Activated naive CD8-positive, alpha-beta T cell treated with anti-CD3 and anti-CD28 coated beads, Interleukin-2, amount 50 U/mL, for 24 hours (primary cell): ENCODE measurements at regions not wholly inside any gene's neighbourhood (a gene's known extent, or its start where the extent isn't known, plus 50 kb on each side); places are given as distances from the start of the nearest gene placed in this dataset.

Experiments used
- ATAC-seq: fragments of 150-1000 bp; cut with Tn5 transposase; one replicate; pipeline ENCODE4 v1.10.0; 2021
- DNase-seq: peaks from one replicate; pipeline ENCODE4 v3.0.0; 2021
- H3K27ac Mint-ChIP-seq: one replicate; pipeline ENCODE4 v1.8.0; 2021; ENCODE audit warnings: mild to moderate bottlenecking, mixed read lengths
- H3K27me3 Mint-ChIP-seq: one replicate; pipeline ENCODE4 v1.8.0; 2021; ENCODE audit warnings: mixed read lengths
- H3K36me3 Mint-ChIP-seq: one replicate; pipeline ENCODE4 v1.8.0; 2021; ENCODE audit warnings: low read depth, mixed read lengths
- H3K4me1 Mint-ChIP-seq: one replicate; pipeline ENCODE4 v1.8.0; 2021; ENCODE audit warnings: mixed read lengths
- H3K4me3 Mint-ChIP-seq: one replicate; pipeline ENCODE4 v1.8.0; 2021; ENCODE audit warnings: mild to moderate bottlenecking, moderate library complexity, mixed read lengths
- H3K9me3 Mint-ChIP-seq: one replicate; pipeline ENCODE4 v1.8.0; 2021; ENCODE audit warnings: mixed read lengths

DNA sequence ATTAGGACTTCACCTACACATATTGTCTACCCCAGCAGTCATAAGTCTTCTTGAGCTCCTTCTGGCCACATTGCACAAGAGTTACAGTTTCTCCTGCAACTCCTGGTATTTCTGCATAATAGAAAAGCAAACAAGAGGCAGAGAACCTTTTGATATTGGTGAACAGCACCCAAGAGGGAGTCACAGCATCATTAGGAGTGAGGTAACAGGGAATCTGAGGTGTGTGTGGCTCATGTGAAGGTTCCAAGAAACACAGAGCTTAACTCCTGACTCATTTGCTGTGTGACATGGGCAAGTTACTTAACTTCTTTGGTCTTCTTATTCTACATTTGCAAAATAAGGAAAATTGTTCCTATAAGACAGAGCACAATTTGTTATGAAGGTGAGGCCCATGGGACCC is 374.6 kb downstream of the INSC start:
- H3K36me3 Mint-ChIP-seq = no peaks in the 10 kb centered on the region
- no peaks in the 10 kb centered on the region for H3K4me1 Mint-ChIP-seq
- H3K4me3 Mint-ChIP-seq = no peak overlapping the region
- ATAC-seq (no peak), DNase-seq (no peak)
- H3K9me3 Mint-ChIP-seq = peaks cover 7% of the 10 kb centered on the region
- H3K27ac Mint-ChIP-seq = no peak overlapping the region
- H3K27me3 Mint-ChIP-seq = no peaks in the 10 kb centered on the region

DNA sequence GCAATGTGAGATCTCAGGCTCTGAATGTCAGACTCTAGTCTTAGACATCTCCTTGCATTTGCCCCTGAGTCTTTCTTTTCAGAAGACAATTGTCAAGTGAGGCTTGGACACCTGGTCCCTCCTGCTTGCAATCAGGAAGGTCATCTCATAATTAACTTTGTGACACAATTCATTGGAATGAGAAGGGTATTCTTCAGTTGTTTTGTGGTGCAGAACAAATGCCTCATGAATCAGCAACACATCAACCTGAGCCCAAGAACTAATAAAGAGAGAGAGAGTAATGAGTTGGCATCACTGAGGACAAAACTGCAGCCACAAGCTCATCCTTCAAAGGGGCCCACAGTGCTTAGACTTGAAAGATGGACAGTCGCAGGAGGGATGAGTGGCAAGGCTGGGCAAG is 375.8 kb downstream of the INSC start:
- DNase-seq = no peak
- Mint-ChIP-seq H3K27me3 (no peaks in the 10 kb centered on the region), H3K36me3 (no peaks in the 10 kb centered on the region), H3K4me1 (no peaks in the 10 kb centered on the region), H3K9me3 (peaks cover 7% of the 10 kb centered on the region), H3K27ac (no peak overlapping the region), H3K4me3 (no peak overlapping the region)
- no peak for ATAC-seq

DNA sequence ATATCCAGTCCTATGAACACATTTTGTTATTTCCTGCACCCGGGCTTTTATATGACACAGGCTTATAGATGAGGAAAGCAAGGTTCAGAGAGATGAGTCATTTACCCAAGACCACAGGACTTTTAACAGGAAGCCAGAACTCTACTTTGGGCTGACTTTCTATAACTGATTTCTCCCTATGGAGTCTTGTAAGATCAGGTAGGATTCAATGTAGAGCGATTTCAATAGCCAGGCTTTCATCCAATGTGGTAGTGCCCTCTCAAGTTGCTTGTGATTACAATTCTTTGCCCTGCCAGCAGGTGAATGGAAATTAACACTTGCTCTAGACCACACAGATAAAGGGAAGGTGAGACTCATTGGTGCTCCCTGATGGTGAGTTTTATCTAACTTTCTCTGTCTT is 378.3 kb downstream of the INSC start:
- ATAC-seq = no peak
- no peak overlapping the region for H3K4me3 Mint-ChIP-seq
- H3K9me3 Mint-ChIP-seq = peaks cover 7% of the 10 kb centered on the region
- DNase-seq = no peak
- H3K4me1 Mint-ChIP-seq = no peaks in the 10 kb centered on the region
- no peaks in the 10 kb centered on the region for H3K36me3 Mint-ChIP-seq
- H3K27ac Mint-ChIP-seq = no peak overlapping the region
- no peaks in the 10 kb centered on the region for H3K27me3 Mint-ChIP-seq

DNA sequence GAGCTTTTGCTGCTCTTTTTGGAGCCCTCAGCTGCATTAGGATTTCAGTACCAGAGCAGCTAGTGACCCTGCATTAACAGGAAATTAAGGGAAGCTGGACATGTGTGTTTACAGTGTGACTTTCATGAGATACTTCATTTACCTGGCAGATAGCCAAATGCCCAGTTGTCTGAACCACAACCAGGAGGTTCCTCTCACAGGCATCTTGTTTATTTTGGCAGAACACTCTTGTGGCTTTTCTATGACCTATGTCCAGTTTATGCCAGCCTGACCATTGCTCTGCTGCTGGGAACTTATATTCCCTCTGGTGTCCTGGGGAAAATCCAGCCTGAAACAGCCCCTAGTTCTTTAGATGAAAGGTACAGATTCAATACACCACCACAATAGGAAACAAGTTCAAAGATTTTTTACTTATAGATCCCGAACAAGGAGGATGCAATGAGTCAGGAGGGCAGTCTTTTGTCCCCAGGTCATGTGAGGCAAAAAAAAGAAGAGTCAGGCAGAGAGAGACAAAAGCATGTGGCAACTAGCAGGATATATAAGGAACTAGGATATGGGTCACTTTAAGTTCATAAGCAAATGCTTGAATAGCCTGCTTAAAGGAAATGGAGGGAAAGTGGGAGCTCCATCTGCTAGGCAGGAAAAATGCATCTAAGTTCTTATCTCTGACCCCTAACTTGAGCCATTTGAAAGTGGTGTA is 379.3 kb downstream of the INSC start:
- no peak for DNase-seq

DNA sequence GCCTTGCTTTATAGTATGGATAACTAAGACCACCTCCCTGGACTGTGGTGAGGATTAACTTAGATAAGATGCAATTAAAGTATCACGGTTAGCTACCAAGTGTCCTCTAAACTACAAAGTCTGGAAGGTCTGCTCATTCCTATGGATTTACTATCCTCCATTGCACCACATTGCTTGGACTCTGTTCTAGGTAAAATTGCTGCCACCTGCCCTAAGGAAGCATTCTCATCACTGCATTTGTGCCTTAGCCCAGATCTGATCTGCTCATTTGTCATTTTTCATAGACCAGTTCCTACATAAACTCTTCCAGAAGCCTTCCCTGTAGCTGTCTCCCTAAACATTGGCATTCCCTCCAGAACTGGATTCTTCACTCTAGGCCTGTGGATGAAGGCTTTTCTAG is 380.0 kb downstream of the INSC start:
- Mint-ChIP-seq H3K36me3 (no peaks in the 10 kb centered on the region), H3K4me3 (no peak overlapping the region), H3K27me3 (no peaks in the 10 kb centered on the region), H3K4me1 (no peaks in the 10 kb centered on the region), H3K27ac (no peak overlapping the region), H3K9me3 (peaks cover 7% of the 10 kb centered on the region)
- DNase-seq (no peak), ATAC-seq (no peak)

More for the DNA sequence above, 379.3 kb downstream of the INSC start:
- Mint-ChIP-seq H3K36me3 (no peaks in the 10 kb centered on the region), H3K27ac (no peak overlapping the region), H3K9me3 (peaks cover 7% of the 10 kb centered on the region), H3K27me3 (no peaks in the 10 kb centered on the region), H3K4me3 (no peak overlapping the region), H3K4me1 (no peaks in the 10 kb centered on the region)
- ATAC-seq = no peak

DNA sequence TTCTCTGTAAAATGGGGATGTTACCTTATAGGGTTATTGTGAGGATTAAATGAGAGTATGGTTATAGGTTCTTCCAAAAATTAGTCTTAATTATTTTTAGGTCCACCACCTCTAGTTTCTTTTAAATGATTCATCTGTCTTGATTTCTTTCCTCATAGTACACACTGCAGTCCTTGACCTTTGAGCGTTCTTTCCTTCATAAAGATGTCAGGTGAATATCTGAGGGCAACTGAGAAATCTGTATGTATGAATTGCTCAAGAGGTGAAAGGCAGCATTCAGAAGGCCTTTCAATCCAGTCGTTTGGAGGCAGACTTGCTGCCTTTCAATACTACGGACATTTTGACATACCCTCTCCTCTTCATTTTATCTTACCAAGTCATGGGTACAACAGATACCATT is 380.7 kb downstream of the INSC start:
- ATAC-seq = no peak
- Mint-ChIP-seq H3K4me1 (no peaks in the 10 kb centered on the region), H3K9me3 (peaks cover 6% of the 10 kb centered on the region), H3K27ac (no peak overlapping the region), H3K27me3 (no peaks in the 10 kb centered on the region), H3K36me3 (no peaks in the 10 kb centered on the region), H3K4me3 (no peak overlapping the region)
- no peak for DNase-seq

DNA sequence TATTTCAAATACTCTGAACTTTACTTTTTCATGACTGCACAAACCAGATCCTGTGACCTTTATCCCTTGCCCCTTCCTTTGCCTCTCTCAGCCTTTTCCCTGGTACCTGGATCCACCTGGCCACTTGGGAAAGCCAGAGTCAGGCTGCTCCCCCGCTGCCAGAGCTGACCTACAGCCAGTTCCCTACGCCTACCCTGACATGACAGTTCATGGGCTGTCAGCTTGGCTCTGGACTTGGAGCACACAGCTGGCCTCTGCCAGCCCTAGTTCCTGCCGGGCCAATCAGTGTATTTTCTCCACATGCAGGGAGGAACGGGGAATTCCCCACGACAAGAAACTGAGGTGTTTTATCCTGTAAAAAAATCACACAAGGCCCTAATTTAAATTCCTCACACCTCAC is 382.6 kb downstream of the INSC start:
- Mint-ChIP-seq H3K9me3 (peaks cover 3% of the 10 kb centered on the region), H3K27ac (no peak overlapping the region), H3K4me1 (no peaks in the 10 kb centered on the region), H3K27me3 (no peaks in the 10 kb centered on the region), H3K4me3 (no peak overlapping the region), H3K36me3 (no peaks in the 10 kb centered on the region)
- DNase-seq = no peak
- ATAC-seq = no peak

DNA sequence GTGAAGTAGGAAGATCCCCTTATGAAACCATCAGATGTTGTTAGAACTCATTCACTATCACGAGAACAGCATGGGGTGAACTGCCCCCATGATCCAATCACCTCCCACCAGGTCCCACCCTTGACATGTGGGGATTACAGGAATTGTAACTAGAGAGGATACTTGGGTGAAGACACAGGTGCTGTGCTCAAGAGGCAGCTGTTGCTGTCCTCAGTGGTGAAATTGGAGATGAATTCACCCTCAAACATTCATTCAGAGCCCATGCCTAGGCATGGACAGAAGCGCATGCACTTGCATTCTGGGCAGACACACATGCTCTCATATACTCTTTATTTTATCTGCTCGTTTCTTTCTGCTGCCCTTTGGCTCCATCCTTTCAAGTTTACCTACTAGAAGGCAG is 385.0 kb downstream of the INSC start:
- ATAC-seq (no peak), DNase-seq (no peak)
- H3K27ac Mint-ChIP-seq = no peak overlapping the region
- H3K4me3 Mint-ChIP-seq = no peak overlapping the region
- H3K9me3 Mint-ChIP-seq = peaks cover 9% of the 10 kb centered on the region
- H3K36me3 Mint-ChIP-seq = no peaks in the 10 kb centered on the region
- no peaks in the 10 kb centered on the region for H3K27me3 Mint-ChIP-seq
- no peaks in the 10 kb centered on the region for H3K4me1 Mint-ChIP-seq

DNA sequence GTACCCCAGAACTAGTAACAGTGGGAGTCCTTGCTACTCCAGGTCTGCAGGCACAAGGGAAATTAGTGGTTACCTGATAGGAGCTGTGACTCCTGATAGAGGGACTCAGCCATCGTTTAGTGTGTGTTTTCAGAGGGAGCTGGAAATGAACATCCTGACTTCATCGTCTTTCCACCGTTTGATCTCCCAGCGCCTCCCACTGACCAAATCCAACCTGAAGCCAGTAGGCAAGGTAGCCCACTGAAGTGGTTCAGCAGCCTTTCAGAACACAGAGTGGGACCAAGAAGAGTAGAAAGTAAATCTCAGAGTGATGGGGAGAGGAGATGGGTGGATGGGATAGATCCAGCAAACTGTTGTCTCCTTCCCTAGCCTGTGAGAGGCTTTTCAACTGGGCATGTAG is 385.9 kb downstream of the INSC start:
- Mint-ChIP-seq H3K36me3 (no peaks in the 10 kb centered on the region), H3K9me3 (peaks cover 9% of the 10 kb centered on the region), H3K4me3 (no peak overlapping the region), H3K27me3 (no peaks in the 10 kb centered on the region), H3K27ac (no peak overlapping the region), H3K4me1 (no peaks in the 10 kb centered on the region)
- ATAC-seq (no peak), DNase-seq (no peak)

DNA sequence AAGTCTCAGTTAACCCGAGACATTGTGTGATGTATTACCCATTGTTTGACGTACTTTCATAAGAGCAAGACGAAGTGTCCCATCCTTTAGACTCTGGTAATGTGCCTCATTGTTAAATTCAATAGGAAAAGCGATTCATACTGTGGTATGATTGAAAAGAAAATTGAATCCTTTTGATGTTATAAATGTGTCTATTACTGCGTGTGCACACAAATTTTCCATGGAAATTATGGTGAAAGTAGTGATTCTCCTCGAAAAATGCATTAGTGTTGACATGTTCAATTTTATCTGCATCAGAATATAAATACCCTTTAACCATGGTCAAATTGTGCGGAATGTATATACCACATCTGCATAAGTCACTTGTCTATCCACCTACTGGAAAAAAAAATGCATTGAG is 386.8 kb downstream of the INSC start:
- Mint-ChIP-seq H3K36me3 (no peaks in the 10 kb centered on the region), H3K4me3 (no peak overlapping the region), H3K9me3 (peaks cover 9% of the 10 kb centered on the region), H3K27me3 (no peaks in the 10 kb centered on the region), H3K27ac (no peak overlapping the region), H3K4me1 (no peaks in the 10 kb centered on the region)
- ATAC-seq = no peak
- no peak for DNase-seq

DNA sequence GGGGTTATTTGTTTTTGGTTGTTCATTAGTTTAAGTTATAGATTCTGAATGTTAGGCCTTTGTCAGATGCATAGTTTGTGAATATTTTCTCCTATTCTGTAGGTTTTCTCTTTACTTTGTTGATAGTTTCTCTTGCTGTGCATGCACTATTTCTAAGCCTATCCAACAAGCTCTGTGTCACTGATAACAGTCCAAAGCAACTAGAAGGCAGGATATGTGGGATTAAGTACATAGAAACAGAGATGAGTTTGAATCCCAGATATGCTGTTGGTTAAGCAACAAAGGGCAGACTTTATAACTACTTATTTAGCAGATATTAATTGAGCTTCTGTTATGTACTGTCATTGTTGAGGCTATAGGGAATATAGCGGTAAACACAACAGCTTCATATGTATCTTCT is 390.4 kb downstream of the INSC start:
- no peak for DNase-seq
- Mint-ChIP-seq H3K4me1 (no peaks in the 10 kb centered on the region), H3K27me3 (peaks cover 1% of the 10 kb centered on the region), H3K9me3 (peaks cover 15% of the 10 kb centered on the region), H3K36me3 (no peaks in the 10 kb centered on the region), H3K27ac (no peak overlapping the region), H3K4me3 (no peak overlapping the region)
- ATAC-seq = no peak

DNA sequence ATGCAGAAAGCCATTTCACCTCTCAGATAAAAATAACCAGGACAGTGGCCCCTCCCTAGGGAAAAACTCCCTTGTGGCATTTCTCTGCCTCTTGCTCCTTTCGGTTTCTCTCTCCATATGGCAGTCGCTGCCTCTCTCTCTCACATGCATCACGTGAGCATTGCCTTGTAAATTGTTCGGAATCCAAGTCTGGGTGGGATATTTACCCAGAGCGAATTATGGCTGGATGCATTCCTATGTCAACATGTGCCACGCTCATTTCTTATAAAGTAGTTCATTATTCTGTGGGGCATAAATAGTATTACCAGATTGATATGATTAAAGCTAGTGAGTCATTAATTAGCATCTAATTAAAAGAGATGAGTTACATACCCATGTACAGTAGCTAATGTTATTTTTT is 392.9 kb downstream of the INSC start:
- no peak overlapping the region for H3K4me3 Mint-ChIP-seq

DNA sequence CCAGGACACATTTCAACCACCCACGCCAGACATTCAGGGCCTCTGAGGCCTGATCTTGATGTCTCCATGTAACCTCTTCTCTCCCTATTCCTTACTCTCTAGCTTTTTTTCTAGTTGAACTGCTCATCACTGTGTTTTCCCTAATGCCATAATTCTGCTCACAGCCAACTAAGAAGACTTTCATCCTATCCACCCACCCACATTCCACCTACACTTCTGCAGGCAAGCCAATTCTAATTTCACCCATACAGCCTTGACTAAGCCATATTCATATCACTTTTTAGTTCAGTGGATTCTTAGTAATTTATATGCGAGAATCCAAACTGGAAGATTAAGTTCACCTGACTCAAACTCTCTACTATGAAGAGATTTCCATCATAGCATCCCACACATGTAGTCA is 394.4 kb downstream of the INSC start:
- ATAC-seq (no peak), DNase-seq (no peak)
- H3K27ac Mint-ChIP-seq = no peak overlapping the region
- no peak overlapping the region for H3K4me3 Mint-ChIP-seq
- H3K27me3 Mint-ChIP-seq = peaks cover 1% of the 10 kb centered on the region
- no peaks in the 10 kb centered on the region for H3K36me3 Mint-ChIP-seq
- peaks cover 6% of the 10 kb centered on the region for H3K9me3 Mint-ChIP-seq
- H3K4me1 Mint-ChIP-seq = no peaks in the 10 kb centered on the region

More for the DNA sequence above, 392.9 kb downstream of the INSC start:
- peaks cover 14% of the 10 kb centered on the region for H3K9me3 Mint-ChIP-seq
- peaks cover 1% of the 10 kb centered on the region for H3K27me3 Mint-ChIP-seq
- no peaks in the 10 kb centered on the region for H3K4me1 Mint-ChIP-seq
- no peak for ATAC-seq
- DNase-seq = no peak
- no peak overlapping the region for H3K27ac Mint-ChIP-seq
- no peaks in the 10 kb centered on the region for H3K36me3 Mint-ChIP-seq

DNA sequence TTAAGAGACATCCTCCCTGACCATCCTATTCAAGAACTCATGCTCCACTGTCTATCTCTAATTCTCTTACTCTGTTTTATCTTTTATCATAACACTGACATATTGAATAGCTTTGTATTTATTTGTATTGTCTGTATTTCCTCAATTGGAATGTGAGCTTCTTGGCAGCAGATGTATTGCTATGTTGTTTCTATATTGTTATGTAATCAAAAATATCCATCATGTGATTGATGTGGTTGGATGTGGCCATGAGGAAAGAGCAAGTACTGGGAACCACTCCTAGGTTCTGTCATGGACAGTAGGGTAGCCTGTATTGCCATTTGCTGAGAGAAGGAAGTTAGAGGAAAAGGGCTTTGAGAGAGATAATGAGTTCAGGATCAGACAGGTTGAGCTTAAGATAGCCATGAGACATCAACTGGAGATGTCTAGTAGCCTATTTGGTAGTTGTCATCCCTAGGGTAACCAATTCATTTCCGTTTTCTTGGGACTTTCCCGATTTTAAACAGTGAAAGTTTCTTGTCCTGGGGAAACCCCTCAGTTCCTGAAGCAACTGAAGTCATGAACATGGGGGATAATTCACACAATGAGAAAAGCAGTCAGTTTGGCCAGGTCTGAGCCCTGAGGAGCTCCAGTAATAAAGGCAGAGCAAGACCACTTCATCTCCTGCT is 404.5 kb downstream of the INSC start:
- peaks cover 2% of the 10 kb centered on the region for H3K27me3 Mint-ChIP-seq
- no peaks in the 10 kb centered on the region for H3K4me1 Mint-ChIP-seq
- no peak overlapping the region for H3K27ac Mint-ChIP-seq
- no peaks in the 10 kb centered on the region for H3K36me3 Mint-ChIP-seq
- ATAC-seq = no peak
- H3K4me3 Mint-ChIP-seq = no peak overlapping the region
- peaks cover 16% of the 10 kb centered on the region for H3K9me3 Mint-ChIP-seq
- no peak for DNase-seq

DNA sequence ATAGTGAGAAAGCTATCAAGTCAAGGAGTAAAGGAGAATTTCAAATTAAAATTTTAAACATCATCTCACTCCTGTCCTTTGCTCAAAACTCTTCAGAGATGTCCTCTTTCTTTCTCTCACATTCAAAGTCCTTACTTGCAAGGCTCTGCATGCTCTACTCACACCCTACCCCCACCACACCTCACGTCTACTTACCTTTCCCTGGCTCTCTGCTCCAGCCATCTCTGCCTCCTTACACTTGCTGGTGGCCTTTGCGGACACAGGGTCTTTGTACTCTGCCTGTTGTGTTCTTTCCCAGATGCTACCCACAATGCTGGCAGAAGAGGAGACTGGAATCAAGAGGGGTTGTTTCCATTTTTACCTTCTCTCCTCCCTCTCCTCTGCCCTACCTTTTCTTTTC is 405.2 kb downstream of the INSC start:
- ATAC-seq = no peak
- DNase-seq = no peak
- peaks cover 2% of the 10 kb centered on the region for H3K27me3 Mint-ChIP-seq
- H3K27ac Mint-ChIP-seq = no peak overlapping the region
- no peak overlapping the region for H3K4me3 Mint-ChIP-seq
- H3K4me1 Mint-ChIP-seq = no peaks in the 10 kb centered on the region
- H3K9me3 Mint-ChIP-seq = peaks cover 13% of the 10 kb centered on the region
- H3K36me3 Mint-ChIP-seq = no peaks in the 10 kb centered on the region
